ENCODE measurements at regions not wholly inside any gene's neighbourhood (a gene's known extent, or its start where the extent isn't known, plus 50 kb on each side); places are given as distances from the start of the nearest gene placed in this dataset.

- FAIRE-seq (no peak), DNase-seq (ENCODE audit: low read depth) (no peak)
- no peaks in the 10 kb centered on the region for H3K27me3 ChIP-seq (ENCODE audit: insufficient read depth, low read length)
- no peak overlapping the region for H3K4me2 ChIP-seq (ENCODE audit: low read length)
- H3K27ac Mint-ChIP-seq (ENCODE audit: unreplicated experiment), result no peak overlapping the region
- H3K4me1 Mint-ChIP-seq (ENCODE audit: low read depth, unreplicated experiment), result no peaks in the 10 kb centered on the region
- no peaks in the 10 kb centered on the region for H3K9me3 ChIP-seq (ENCODE audit: insufficient read depth, low read depth, low read length)
- no peaks in the 10 kb centered on the region for H3K36me3 Mint-ChIP-seq (ENCODE audit: low read depth, unreplicated experiment)
- H4K20me1 ChIP-seq (ENCODE audit: insufficient read depth, low read length), result no peaks in the 10 kb centered on the region
- no peak overlapping the region for H3K4me3 ChIP-seq (ENCODE audit: insufficient read depth, low read depth, low read length)
- H3K27ac ChIP-seq (ENCODE audit: low read depth, low read length), result no peak overlapping the region
- no peak for TF ChIP-seq CTCF (IDR thresholded peaks at IDR 0.05; ENCODE audit: insufficient read depth, low read depth, low read length)
- no peak for TF ChIP-seq EZH2 (IDR thresholded peaks at IDR 0.05; ENCODE audit: insufficient read depth, low read length)
- H3K9me3 Mint-ChIP-seq (ENCODE audit: unreplicated experiment), result peaks cover 3% of the 10 kb centered on the region
- H3K4me3 Mint-ChIP-seq (ENCODE audit: unreplicated experiment), result no peak overlapping the region
- H2AFZ ChIP-seq (ENCODE audit: low read depth, low read length), result no peak overlapping the region
- H3K36me3 ChIP-seq (ENCODE audit: insufficient read depth, low read length), result no peaks in the 10 kb centered on the region
- peaks cover 10% of the 10 kb centered on the region for H3K27me3 Mint-ChIP-seq (ENCODE audit: low read depth, unreplicated experiment)
- H3K79me2 ChIP-seq (ENCODE audit: insufficient read depth, low read length), result no peaks in the 10 kb centered on the region
- H3K4me1 ChIP-seq (ENCODE audit: insufficient read depth, low read length), result no peaks in the 10 kb centered on the region
- H3K9ac ChIP-seq (ENCODE audit: low read length), result no peak overlapping the region
Observed at GRCh38 chr2:136286423-136286822, 168.5 kb upstream of the CXCR4 start.

GRCh38 chr2:136284226-136285119, 166.5 kb upstream of the CXCR4 start:
- Mint-ChIP-seq H3K4me3 (ENCODE audit: unreplicated experiment) (no peak overlapping the region), H3K27me3 (ENCODE audit: low read depth, unreplicated experiment) (peaks cover 24% of the 10 kb centered on the region), H3K4me1 (ENCODE audit: low read depth, unreplicated experiment) (no peaks in the 10 kb centered on the region), H3K27ac (ENCODE audit: unreplicated experiment) (no peak overlapping the region), H3K36me3 (ENCODE audit: low read depth, unreplicated experiment) (no peaks in the 10 kb centered on the region), H3K9me3 (ENCODE audit: unreplicated experiment) (no peaks in the 10 kb centered on the region)
- DNase-seq (ENCODE audit: low read depth) (no peak), FAIRE-seq (no peak)
- Histone ChIP-seq H3K9ac (ENCODE audit: low read length) (no peak overlapping the region), H3K27ac (ENCODE audit: low read depth, low read length) (no peak overlapping the region), H3K79me2 (ENCODE audit: insufficient read depth, low read length) (no peaks in the 10 kb centered on the region), H3K4me1 (ENCODE audit: insufficient read depth, low read length) (no peaks in the 10 kb centered on the region), H4K20me1 (ENCODE audit: insufficient read depth, low read length) (no peaks in the 10 kb centered on the region), H3K36me3 (ENCODE audit: insufficient read depth, low read length) (no peaks in the 10 kb centered on the region), H3K27me3 (ENCODE audit: insufficient read depth, low read length) (no peaks in the 10 kb centered on the region), H3K4me2 (ENCODE audit: low read length) (no peak overlapping the region), H3K9me3 (ENCODE audit: insufficient read depth, low read depth, low read length) (no peaks in the 10 kb centered on the region), H3K4me3 (ENCODE audit: insufficient read depth, low read depth, low read length) (no peak overlapping the region), H2AFZ (ENCODE audit: low read depth, low read length) (no peak overlapping the region)
- no peak for TF ChIP-seq EZH2 (IDR thresholded peaks at IDR 0.05; ENCODE audit: insufficient read depth, low read length)
- TF ChIP-seq CTCF (IDR thresholded peaks at IDR 0.05; ENCODE audit: insufficient read depth, low read depth, low read length), result no peak

GRCh38 chr2:136282251-136282650, 164.3 kb upstream of the CXCR4 start:
- H3K27me3 Mint-ChIP-seq (ENCODE audit: low read depth, unreplicated experiment), result peaks cover 30% of the 10 kb centered on the region
- no peaks in the 10 kb centered on the region for H3K4me1 Mint-ChIP-seq (ENCODE audit: low read depth, unreplicated experiment)
- TF ChIP-seq CTCF (IDR thresholded peaks at IDR 0.05; ENCODE audit: insufficient read depth, low read depth, low read length), result no peak
- no peak for TF ChIP-seq EZH2 (IDR thresholded peaks at IDR 0.05; ENCODE audit: insufficient read depth, low read length)
- no peaks in the 10 kb centered on the region for H3K36me3 Mint-ChIP-seq (ENCODE audit: low read depth, unreplicated experiment)
- no peaks in the 10 kb centered on the region for H3K9me3 ChIP-seq (ENCODE audit: insufficient read depth, low read depth, low read length)
- no peak overlapping the region for H3K27ac Mint-ChIP-seq (ENCODE audit: unreplicated experiment)
- H3K79me2 ChIP-seq (ENCODE audit: insufficient read depth, low read length), result no peaks in the 10 kb centered on the region
- H3K4me2 ChIP-seq (ENCODE audit: low read length), result no peak overlapping the region
- H3K4me1 ChIP-seq (ENCODE audit: insufficient read depth, low read length), result no peaks in the 10 kb centered on the region
- no peaks in the 10 kb centered on the region for H3K9me3 Mint-ChIP-seq (ENCODE audit: unreplicated experiment)
- DNase-seq (ENCODE audit: low read depth), result no peak
- H3K4me3 Mint-ChIP-seq (ENCODE audit: unreplicated experiment), result no peak overlapping the region
- H3K36me3 ChIP-seq (ENCODE audit: insufficient read depth, low read length), result no peaks in the 10 kb centered on the region
- FAIRE-seq, result no peak
- H3K27me3 ChIP-seq (ENCODE audit: insufficient read depth, low read length), result no peaks in the 10 kb centered on the region
- no peaks in the 10 kb centered on the region for H4K20me1 ChIP-seq (ENCODE audit: insufficient read depth, low read length)
- no peak overlapping the region for H3K27ac ChIP-seq (ENCODE audit: low read depth, low read length)
- no peak overlapping the region for H3K4me3 ChIP-seq (ENCODE audit: insufficient read depth, low read depth, low read length)
- H2AFZ ChIP-seq (ENCODE audit: low read depth, low read length), result no peak overlapping the region
- H3K9ac ChIP-seq (ENCODE audit: low read length), result no peak overlapping the region
